ENCODE measurements at regions not wholly inside any gene's neighbourhood (a gene's known extent, or its start where the extent isn't known, plus 50 kb on each side); places are given as distances from the start of the nearest gene placed in this dataset.

DNA sequence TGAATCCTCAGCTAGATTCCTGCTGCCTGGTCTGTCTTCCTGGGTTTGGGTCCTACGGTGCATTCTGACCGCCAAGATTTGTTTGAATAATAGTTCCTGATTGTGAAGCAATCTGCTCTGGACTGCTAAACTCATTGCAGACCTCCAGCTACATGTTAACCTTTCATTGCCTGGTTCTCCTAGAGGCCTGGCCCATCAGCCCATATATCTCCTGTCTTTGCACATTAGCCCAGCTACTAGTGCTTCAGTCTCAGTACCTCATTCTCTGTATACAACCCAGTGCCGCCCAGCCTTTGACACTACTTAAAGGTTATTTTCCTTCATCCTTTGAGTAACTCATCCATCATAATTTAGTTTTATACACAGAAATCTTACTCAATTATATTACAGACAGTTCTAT lies 65.6 kb upstream of the GRIP1 start:
- intact Hi-C loops (cut with micrococcal nuclease; ENCODE audit: unreplicated experiment) = no loop called here
- no peak overlapping the region for H3K27ac ChIP-seq (ENCODE audit: low read depth, low read length, poor library complexity, severe bottlenecking)
- H3K79me2 ChIP-seq (ENCODE audit: insufficient read depth, low read depth, low read length) = no peaks in the 10 kb centered on the region
- no peak for DNase-seq (ENCODE audit: low spot score)
- no peaks in the 10 kb centered on the region; the same call in 1 of the 2 replicates for H3K9me2 ChIP-seq (ENCODE audit: insufficient read depth, low read length)
- POLR2A ChIA-PET = no interaction called here
- H3K36me3 ChIP-seq (ENCODE audit: insufficient read depth, low read length) = no peaks in the 10 kb centered on the region
- no peak overlapping the region for H3K4me2 ChIP-seq (ENCODE audit: low read length)
- H2AFZ ChIP-seq (ENCODE audit: low read length) = no peak overlapping the region
- H3K9me3 ChIP-seq (ENCODE audit: low read length) = no peaks in the 10 kb centered on the region
- no TSS peak for BruUV-seq (replicated peaks)
- TF ChIP-seq, protein P1, sequence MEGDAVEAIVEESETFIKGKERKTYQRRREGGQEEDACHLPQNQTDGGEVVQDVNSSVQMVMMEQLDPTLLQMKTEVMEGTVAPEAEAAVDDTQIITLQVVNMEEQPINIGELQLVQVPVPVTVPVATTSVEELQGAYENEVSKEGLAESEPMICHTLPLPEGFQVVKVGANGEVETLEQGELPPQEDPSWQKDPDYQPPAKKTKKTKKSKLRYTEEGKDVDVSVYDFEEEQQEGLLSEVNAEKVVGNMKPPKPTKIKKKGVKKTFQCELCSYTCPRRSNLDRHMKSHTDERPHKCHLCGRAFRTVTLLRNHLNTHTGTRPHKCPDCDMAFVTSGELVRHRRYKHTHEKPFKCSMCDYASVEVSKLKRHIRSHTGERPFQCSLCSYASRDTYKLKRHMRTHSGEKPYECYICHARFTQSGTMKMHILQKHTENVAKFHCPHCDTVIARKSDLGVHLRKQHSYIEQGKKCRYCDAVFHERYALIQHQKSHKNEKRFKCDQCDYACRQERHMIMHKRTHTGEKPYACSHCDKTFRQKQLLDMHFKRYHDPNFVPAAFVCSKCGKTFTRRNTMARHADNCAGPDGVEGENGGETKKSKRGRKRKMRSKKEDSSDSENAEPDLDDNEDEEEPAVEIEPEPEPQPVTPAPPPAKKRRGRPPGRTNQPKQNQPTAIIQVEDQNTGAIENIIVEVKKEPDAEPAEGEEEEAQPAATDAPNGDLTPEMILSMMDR (conservative IDR thresholded peaks at IDR 0.05; ENCODE audit: low read length) = no peak
- TF ChIP-seq EZH2phosphoT487 (IDR thresholded peaks at IDR 0.05; ENCODE audit: borderline replicate concordance, low read depth, low read length) = no peak
- no peak overlapping the region for H3K4me3 ChIP-seq (ENCODE audit: low read depth, low read length, poor library complexity, severe bottlenecking)
- peaks cover 14% of the 10 kb centered on the region for H3K4me1 ChIP-seq (ENCODE audit: insufficient read depth, low read length, poor library complexity, severe bottlenecking)
- no peaks in the 10 kb centered on the region for H4K20me1 ChIP-seq (ENCODE audit: insufficient read depth, low read length)
- CTCF ChIA-PET (ENCODE audit: unreplicated experiment) = no interaction called here

DNA sequence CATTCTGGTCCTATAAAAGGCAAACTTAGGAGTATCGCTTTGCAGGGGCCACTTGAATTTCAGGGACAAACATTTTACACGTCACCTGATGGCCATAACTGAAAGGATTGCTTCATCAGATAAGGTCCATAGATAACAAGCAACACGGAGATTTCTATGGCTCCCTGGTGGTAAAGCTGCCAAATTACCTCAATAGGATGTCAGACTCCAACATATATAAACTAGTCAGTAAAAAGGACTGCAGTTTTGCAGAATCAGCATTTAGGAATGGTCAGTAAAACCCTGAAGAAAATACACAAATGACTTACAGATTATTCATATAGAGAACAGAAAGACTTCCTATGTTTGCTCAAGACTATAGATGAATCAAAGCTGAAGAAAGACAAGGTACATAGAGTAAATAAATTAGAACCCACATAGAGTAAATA lies 66.1 kb upstream of the GRIP1 start:
- Histone ChIP-seq H3K27ac (ENCODE audit: low read depth, low read length, poor library complexity, severe bottlenecking) (no peak overlapping the region), H3K4me3 (ENCODE audit: low read depth, low read length, poor library complexity, severe bottlenecking) (no peak overlapping the region), H3K4me2 (ENCODE audit: low read length) (no peak overlapping the region), H3K9me2 (ENCODE audit: insufficient read depth, low read length) (no peaks in the 10 kb centered on the region; the same call in 1 of the 2 replicates), H4K20me1 (ENCODE audit: insufficient read depth, low read length) (no peaks in the 10 kb centered on the region), H3K36me3 (ENCODE audit: insufficient read depth, low read length) (no peaks in the 10 kb centered on the region), H3K9me3 (ENCODE audit: low read length) (no peaks in the 10 kb centered on the region), H3K4me1 (ENCODE audit: insufficient read depth, low read length, poor library complexity, severe bottlenecking) (peaks cover 14% of the 10 kb centered on the region), H3K79me2 (ENCODE audit: insufficient read depth, low read depth, low read length) (no peaks in the 10 kb centered on the region), H2AFZ (ENCODE audit: low read length) (no peak overlapping the region)
- no TSS peak for BruUV-seq (replicated peaks)
- intact Hi-C loops (cut with micrococcal nuclease; ENCODE audit: unreplicated experiment) = no loop called here
- CTCF ChIA-PET (ENCODE audit: unreplicated experiment) = no interaction called here
- no peak for DNase-seq (ENCODE audit: low spot score)
- no peak for TF ChIP-seq EZH2phosphoT487 (IDR thresholded peaks at IDR 0.05; ENCODE audit: borderline replicate concordance, low read depth, low read length)
- TF ChIP-seq, protein P1 (conservative IDR thresholded peaks at IDR 0.05; ENCODE audit: low read length) = no peak; the same call in 1 of the 2 replicates
- POLR2A ChIA-PET = no interaction called here

DNA sequence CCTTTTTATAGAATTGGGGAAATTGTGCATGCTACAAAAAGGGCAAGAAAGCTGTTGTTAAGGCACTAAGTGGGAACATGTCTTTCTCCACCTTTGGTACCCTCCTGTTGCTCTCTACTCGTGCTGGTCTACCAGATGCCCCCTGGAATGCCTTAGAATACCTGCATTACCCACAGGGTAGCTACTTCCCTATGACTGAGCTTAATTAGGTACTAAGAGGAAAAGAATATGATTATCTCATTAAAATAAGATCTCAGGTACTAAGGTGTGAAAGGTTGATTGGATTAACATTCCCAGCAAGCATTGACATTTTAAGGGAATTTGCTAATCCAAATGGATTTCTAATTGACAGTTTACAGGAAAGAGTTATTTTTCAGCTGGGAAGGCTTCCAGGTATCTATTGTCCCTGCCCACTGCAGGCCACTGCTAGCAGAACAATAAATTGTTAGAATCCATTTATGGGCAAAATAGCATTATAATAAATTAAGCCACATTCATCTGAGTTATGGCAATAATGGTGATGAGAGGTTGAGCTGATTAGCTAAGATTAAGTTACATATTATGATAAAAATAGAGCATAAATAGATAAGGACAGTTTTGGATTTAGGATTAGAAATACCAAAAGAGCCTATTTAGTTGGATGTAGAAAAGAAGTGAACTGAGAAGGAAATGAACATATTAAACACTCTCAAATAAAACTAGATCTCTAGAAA lies 67.8 kb upstream of the GRIP1 start:
- BruUV-seq (replicated peaks) = no TSS peak
- Histone ChIP-seq H2AFZ (ENCODE audit: low read length) (no peak overlapping the region), H3K4me1 (ENCODE audit: insufficient read depth, low read length, poor library complexity, severe bottlenecking) (peaks cover 14% of the 10 kb centered on the region), H3K27ac (ENCODE audit: low read depth, low read length, poor library complexity, severe bottlenecking) (no peak overlapping the region), H3K79me2 (ENCODE audit: insufficient read depth, low read depth, low read length) (no peaks in the 10 kb centered on the region), H3K4me3 (ENCODE audit: low read depth, low read length, poor library complexity, severe bottlenecking) (no peak overlapping the region), H3K4me2 (ENCODE audit: low read length) (no peak overlapping the region), H3K9me3 (ENCODE audit: low read length) (no peaks in the 10 kb centered on the region), H4K20me1 (ENCODE audit: insufficient read depth, low read length) (no peaks in the 10 kb centered on the region), H3K9me2 (ENCODE audit: insufficient read depth, low read length) (no peaks in the 10 kb centered on the region; the same call in 1 of the 2 replicates), H3K36me3 (ENCODE audit: insufficient read depth, low read length) (no peaks in the 10 kb centered on the region)
- POLR2A ChIA-PET = interaction anchor here (0.6 to 1.2 kb wide), 4 partner anchors 19 to 946 kb away, joined by 3 to 4 read pairs (median 3); no protein-coding TSS in a partner anchor
- intact Hi-C loops (cut with micrococcal nuclease; ENCODE audit: unreplicated experiment) = no loop called here
- TF ChIP-seq, protein P1 (conservative IDR thresholded peaks at IDR 0.05; ENCODE audit: low read length) = no peak
- no peak for TF ChIP-seq EZH2phosphoT487 (IDR thresholded peaks at IDR 0.05; ENCODE audit: borderline replicate concordance, low read depth, low read length)
- CTCF ChIA-PET (ENCODE audit: unreplicated experiment) = no interaction called here
- DNase-seq (ENCODE audit: low spot score) = no peak
